ENCODE measurements at regions not wholly inside any gene's neighbourhood (a gene's known extent, or its start where the extent isn't known, plus 50 kb on each side); places are given as distances from the start of the nearest gene placed in this dataset.

DNA sequence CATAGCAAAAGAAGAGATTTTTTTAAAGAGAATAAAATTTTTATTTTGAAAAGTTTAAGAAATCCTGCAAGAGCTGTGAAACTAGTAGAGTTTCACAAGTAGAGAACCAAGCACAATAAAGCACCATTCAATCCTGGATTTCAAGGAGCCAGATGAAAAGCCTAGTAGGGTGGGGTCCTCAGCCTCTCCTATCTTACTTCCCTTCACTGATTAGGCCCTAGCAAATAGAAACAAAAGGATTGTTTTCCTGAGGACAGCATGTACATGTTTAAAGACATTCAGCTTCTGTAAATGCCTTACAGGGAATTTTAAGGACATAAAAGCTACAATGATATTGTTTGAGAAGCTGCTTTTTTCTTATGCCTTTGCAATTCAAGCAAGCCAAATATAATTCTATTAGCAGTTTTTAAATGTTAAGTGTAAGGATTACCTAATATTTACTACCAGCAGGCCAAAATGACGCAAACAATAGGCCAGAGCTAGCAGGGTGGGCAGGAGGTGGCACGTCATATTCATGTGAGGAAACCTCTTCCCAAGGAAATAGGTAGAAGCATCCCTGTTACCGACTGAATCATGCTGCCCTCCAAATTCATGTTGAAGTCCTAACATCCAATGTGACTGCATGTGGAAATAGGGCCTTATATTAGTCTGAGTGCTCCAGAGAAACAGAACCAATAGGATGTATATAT is 337.6 kb downstream of the MLLT3 start (continued):
- TF ChIP-seq KDM4B (IDR thresholded peaks at IDR 0.05; ENCODE audit: borderline replicate concordance in 2 of 2, low read depth in 1 of 2), result no peak
- no peak for TF ChIP-seq XRCC5 (IDR thresholded peaks at IDR 0.05; ENCODE audit: low read depth, low read length)
- TF ChIP-seq ZC3H11A (IDR thresholded peaks at IDR 0.05; ENCODE audit: low read depth, low read length), result no peak
- TF ChIP-seq ZNF23 (CRISPR knock-in tag; IDR thresholded peaks at IDR 0.05), result no peak
- TF ChIP-seq OTX1 (CRISPR knock-in tag; IDR thresholded peaks at IDR 0.05), result no peak
- no peak for TF ChIP-seq STAT5B (CRISPR knock-in tag; IDR thresholded peaks at IDR 0.05)
- no peak for TF ChIP-seq ZNF174 (CRISPR knock-in tag; IDR thresholded peaks at IDR 0.05)
- TF ChIP-seq, protein P1, sequence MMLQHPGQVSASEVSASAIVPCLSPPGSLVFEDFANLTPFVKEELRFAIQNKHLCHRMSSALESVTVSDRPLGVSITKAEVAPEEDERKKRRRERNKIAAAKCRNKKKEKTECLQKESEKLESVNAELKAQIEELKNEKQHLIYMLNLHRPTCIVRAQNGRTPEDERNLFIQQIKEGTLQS (IDR thresholded peaks at IDR 0.05), result no peak
- TF ChIP-seq, protein P1 (CRISPR knock-in tag; conservative IDR thresholded peaks at IDR 0.05), result no peak
- no peak for TF ChIP-seq NFRKB (IDR thresholded peaks at IDR 0.05; ENCODE audit: low read depth)

DNA sequence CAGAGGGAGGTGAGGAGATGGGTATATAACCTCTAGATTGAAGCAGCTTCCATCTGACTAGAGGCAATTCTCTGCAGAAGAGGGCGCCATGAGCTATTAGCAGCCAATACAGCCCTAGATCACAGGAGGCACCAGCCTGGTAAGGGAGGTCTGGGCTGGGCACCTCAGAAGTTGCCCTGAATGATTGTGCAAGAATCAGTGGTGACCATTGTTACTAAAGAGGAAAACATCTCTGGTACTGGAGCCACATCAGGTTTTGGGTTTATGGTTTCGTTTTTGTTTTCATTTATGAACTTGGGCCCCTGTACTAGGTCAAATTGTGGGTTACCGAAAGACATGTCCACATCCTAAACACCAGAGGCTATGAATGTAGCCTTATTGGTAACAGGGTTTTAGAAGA is 342.0 kb downstream of the MLLT3 start:
- FAIRE-seq, result no peak
- no peak overlapping the region for H3K27ac ChIP-seq (ENCODE audit: extremely low read depth, low read depth, low read length)
- DNase-seq (ENCODE audit: extremely low read depth in 1 of 4, low spot score in 3 of 4), result no peak
- CTCF ChIA-PET (ENCODE audit: low intra/inter-chr PET ratio), result no interaction called here
- no peak overlapping the region for H2AFZ ChIP-seq (ENCODE audit: low read depth, low read length)
- H3K9me1 ChIP-seq (ENCODE audit: control insufficient read depth, insufficient read depth, low read length), result no peaks in the 10 kb centered on the region
- no peaks in the 10 kb centered on the region for H3K4me1 ChIP-seq (replicated peaks in 1 of 2; ENCODE audit: control insufficient read depth in 2 of 2, insufficient read depth in 2 of 2, low read length in 2 of 2)
- no peaks in the 10 kb centered on the region for H3K36me3 ChIP-seq (ENCODE audit: control insufficient read depth, insufficient read depth, low read length)
- POLR2A ChIA-PET, result no interaction called here
- no peak for ATAC-seq
- no peaks in the 10 kb centered on the region for H3K27me3 ChIP-seq (ENCODE audit: control insufficient read depth in 2 of 2, insufficient read depth in 2 of 2, low read length in 2 of 2)
- intact Hi-C loops (cut with micrococcal nuclease) (no loop called here), in situ Hi-C loops (cut with MboI) (no loop called here)
- H3K9ac ChIP-seq (ENCODE audit: insufficient read depth in 1 of 2, low read depth in 2 of 2, low read length in 2 of 2), result no peak overlapping the region
- no peak overlapping the region for H3K4me3 ChIP-seq
- no peaks in the 10 kb centered on the region for H4K20me1 ChIP-seq (replicated peaks; ENCODE audit: control insufficient read depth, insufficient read depth, low read length)
- H3K9me3 ChIP-seq (replicated peaks; ENCODE audit: control insufficient read depth, insufficient read depth, low read depth, low read length), result no peaks in the 10 kb centered on the region
- no peak for TF ChIP-seq ESRRA (IDR thresholded peaks at IDR 0.05; ENCODE audit: borderline replicate concordance, low read depth)
- no peak for TF ChIP-seq CHCHD3 (CRISPR knock-in tag; IDR thresholded peaks at IDR 0.05)
- no peak for TF ChIP-seq PHF8 (IDR thresholded peaks at IDR 0.05; ENCODE audit: borderline replicate concordance, low read length)
- TF ChIP-seq MAFG (tag; conservative IDR thresholded peaks at IDR 0.05), result no peak
- TF ChIP-seq HDAC6 (IDR thresholded peaks at IDR 0.05; ENCODE audit: low read depth, low read length), result no peak
- TF ChIP-seq JUN (IDR thresholded peaks at IDR 0.05; ENCODE audit: borderline replicate concordance, low read depth, low read length), result no peak
- no peak for TF ChIP-seq JUN (CRISPR knock-in tag; IDR thresholded peaks at IDR 0.05; ENCODE audit: borderline replicate concordance)
- TF ChIP-seq, protein P2, sequence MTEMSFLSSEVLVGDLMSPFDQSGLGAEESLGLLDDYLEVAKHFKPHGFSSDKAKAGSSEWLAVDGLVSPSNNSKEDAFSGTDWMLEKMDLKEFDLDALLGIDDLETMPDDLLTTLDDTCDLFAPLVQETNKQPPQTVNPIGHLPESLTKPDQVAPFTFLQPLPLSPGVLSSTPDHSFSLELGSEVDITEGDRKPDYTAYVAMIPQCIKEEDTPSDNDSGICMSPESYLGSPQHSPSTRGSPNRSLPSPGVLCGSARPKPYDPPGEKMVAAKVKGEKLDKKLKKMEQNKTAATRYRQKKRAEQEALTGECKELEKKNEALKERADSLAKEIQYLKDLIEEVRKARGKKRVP (CRISPR knock-in tag; IDR thresholded peaks at IDR 0.05), result no peak
- no peak for TF ChIP-seq THRAP3 (IDR thresholded peaks at IDR 0.05; ENCODE audit: borderline replicate concordance)
- no peaks in the 10 kb centered on the region for H3K79me2 ChIP-seq (ENCODE audit: control insufficient read depth, insufficient read depth, low read length)
- no TSS peak for BruUV-seq (replicated peaks)
- no peak overlapping the region for H3K4me2 ChIP-seq (ENCODE audit: insufficient read depth, low read length)
- 0% methylated on average over 2 of the region's 3 CpGs for WGBS (ENCODE audit: insufficient coverage, low coverage, missing lambda C conversion rate)
